HG03025 (cell line): ENCODE measurements at regions not wholly inside any gene's neighbourhood (a gene's known extent, or its start where the extent isn't known, plus 50 kb on each side); places are given as distances from the start of the nearest gene placed in this dataset.

ENCODE experiments used
- ATAC-seq: cut with Tn5 transposase; IDR thresholded peaks from one replicate; pipeline ENCODE4 v1.9.1; 2021; ENCODE audit warnings: mild to moderate bottlenecking, moderate library complexity; ENCODE audit not compliant: unreplicated experiment, low FRiP score

GRCh38 chr12:105910030-105910429 lies 228.7 kb downstream of the NUAK1 start:
- no peak for ATAC-seq

- no peak for ATAC-seq
Measured at GRCh38 chr12:105911966-105912365, 226.8 kb downstream of the NUAK1 start.

GRCh38 chr12:105912882-105913678 lies 225.7 kb downstream of the NUAK1 start:
- no peak for ATAC-seq

DNA sequence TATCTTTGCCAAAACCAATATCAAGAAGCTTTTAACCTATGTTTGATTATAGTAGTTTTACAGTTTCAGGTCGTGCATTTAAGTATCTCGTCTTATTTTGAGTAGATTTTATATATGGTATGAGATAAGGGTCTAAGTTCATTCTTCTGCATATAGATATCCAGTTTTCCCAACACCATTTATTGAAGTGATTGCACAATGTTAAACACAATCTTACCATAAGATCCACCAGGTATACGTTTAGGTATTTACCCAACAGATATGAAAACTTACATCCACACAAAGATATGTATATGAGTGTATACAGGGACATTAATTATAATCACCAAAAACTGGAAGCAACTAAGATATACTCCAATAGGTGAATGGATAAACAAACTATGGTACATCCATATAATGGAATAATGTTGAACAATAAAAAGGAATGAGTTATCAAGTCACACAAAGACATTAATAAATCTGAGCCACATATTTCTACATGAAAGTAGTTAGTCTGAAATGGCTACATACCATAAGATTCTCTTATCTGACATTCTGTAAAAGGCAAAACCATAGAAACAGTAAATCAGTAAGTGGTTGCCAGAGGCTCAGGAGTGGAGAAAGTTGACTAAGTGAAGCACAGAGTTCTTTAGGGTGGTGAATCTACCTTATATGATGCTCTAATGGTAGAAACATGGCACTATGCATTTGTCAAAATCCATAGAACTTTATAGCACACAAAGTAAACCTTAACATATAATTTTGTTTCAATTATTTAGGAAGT lies 222.6 kb downstream of the NUAK1 start:
- ATAC-seq: no peak

DNA sequence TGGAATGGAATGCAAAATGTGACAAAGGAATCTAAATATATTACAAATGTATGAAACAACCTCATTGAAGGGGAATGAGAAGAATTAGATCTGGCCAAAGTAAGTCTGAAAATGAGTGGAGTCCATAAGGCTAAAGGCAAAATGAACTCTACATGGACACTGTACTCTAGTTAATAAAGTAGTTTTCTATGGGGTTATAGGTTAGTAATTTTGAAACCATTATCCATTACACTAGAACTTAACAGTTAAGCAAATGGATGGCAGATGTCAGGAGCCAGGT lies 222.1 kb downstream of the NUAK1 start:
- no peak for ATAC-seq

GRCh38 chr12:105920161-105920684 lies 218.5 kb downstream of the NUAK1 start:
- ATAC-seq: no peak

DNA sequence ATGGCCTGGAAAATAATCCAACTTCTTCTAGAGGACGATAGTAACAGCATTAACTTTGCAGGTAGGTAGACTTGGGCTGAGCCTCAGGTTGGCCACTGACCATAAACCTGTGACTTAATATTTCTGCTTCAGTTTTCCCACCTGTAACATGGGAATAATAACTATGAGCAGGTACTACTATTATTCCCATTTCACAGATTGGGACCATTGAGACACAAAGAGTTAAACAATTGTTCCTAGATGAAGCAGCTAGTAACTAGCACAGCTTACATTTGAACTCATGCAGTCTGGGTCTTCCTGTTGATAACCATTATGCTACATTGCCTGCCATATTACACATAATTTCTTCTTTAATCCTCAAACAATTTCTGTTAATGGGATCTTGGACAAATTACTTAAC lies 217.7 kb downstream of the NUAK1 start:
- no peak for ATAC-seq

GRCh38 chr12:105921872-105922669 lies 216.7 kb downstream of the NUAK1 start:
- no peak for ATAC-seq

DNA sequence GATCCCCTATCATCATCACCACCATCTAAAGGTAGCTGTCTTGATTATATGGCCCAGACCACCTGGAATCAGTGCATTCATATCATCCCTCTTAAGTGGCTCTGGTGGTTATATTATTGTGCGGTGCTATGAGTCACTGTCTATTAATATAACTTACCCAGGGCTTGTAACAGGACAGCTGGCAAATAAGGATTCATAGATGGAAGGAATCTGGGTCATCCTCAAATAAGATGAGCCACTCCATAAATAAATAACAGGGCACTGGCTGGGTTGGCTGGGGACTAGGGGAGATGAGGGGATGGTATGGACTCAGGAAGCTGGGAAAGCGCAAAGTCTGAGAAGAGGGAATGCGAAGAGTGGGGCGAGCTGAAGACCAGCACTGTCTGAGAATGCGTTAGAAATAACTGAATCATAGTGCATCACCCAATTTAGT lies 216.1 kb downstream of the NUAK1 start:
- no peak for ATAC-seq

GRCh38 chr12:105924526-105925208 lies 214.1 kb downstream of the NUAK1 start:
- ATAC-seq: no peak

DNA sequence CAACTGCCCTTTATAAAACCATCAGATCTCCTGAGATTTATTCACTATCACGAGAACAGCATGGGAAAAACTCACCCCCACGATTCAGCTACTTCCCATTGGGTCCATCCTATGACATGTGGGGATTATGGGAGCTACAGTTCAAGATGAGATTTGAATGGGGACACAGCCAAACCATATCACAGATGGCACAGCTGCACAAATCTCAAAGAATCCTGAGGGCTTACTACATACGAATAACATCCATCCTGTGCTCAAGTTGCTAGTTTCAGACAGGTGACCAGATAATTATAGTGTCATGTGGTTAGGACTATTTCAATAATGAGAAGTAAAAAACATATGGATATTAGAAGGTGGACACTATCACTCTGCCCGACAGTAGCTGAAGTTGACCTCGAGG lies 211.2 kb downstream of the NUAK1 start:
- no peak for ATAC-seq

DNA sequence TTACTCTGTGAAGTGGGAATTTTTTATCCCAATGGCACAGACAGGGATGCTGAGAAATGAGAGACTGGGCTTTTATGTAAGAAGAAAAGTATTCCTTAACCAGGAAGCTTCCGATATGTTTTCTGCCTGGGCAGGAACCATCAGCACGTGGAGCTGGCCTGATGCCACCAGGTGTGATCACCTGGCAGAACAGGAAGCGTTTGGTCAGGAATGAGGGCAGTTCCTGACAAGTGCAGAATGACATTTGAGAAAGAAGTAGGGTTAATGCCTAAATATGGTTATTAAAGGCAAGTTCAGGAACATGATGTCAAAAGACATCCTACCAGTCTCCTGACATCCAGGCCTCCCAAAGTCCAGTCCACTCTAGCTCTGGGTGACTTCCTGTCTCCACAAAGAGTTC lies 210.3 kb downstream of the NUAK1 start:
- ATAC-seq: no peak

GRCh38 chr12:105929192-105929591 lies 209.6 kb downstream of the NUAK1 start:
- no peak for ATAC-seq

DNA sequence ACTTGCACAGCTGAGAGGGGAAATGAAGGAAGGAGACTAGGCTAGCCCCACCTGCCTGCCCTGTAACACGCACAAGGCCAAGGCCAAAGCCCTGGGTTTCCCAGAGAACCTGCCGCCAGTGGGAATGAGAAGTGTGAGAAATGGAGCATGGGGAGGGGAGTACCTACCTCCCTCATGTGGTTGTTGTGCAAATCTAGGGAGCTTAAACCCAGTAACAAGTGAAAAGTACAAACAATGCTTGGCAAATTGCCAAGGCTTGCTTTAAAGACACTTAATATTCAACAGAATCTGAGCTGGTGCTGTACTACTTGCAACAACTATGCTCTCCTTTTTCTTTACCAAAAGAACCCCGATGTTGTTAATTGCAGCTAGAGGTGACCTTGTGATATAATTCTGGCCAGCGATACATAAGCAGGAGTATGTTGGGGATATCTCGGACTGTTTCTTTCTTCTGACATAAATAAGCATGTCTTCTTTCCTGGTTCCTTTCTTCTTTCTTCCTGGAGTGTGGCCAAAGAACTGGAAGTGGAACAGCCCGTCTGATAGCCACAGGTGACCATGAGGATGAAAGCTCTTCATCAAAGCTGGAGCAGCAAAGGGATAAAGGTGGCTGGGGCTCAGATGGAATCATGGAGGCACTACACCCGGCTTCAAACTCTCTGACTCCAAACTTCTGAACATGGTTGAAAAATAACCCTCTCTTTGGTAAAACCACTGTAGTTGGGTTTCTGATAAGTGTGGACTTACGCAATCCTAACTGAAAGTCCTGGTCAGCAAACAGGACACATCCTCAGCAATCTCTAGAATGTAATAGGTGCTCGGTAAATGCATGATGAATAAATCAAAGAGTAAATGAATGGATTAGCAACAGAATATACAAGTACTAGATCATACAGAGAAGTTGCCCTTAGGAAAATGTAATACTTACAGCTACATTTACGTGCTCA lies 207.9 kb downstream of the NUAK1 start:
- ATAC-seq: no peak

DNA sequence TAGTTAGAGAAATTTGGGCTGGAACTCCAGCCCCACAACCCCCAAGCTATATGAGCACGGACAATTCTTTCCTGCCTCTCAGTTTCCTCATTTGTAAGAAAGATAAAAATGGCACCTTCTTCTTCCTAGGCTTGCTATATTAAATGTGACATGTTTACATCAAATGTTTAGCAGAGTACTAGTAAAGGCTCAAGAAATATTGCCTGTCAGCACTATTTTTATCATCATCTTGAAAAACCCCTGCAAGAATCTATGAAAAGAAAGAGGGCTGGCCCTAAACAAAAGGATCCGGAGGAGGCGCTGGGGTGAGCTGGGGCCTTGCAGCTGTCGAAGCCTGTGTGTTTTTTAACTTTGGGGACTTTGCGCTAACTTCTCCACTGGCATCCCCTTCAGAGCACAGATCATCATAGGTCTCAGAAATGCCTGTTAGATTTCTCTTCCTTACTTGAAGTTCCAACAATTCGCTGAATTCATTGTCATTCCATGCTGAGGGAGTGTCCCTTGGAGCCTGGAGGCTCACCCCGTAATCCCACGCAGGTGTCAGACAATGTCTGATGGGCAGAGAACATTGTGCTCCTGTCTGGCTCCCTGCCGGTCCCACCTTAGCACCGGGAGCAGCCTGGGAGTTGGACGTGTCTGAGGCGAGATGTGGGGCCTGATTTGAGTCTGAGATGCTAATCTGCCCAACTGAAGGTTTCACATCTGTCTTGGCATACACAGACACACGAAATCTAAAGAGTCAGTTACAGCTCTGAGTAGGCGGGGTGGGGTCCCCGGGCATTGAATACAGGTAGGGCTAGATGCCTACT lies 206.8 kb downstream of the NUAK1 start:
- no peak for ATAC-seq

- ATAC-seq: no peak
Measured at GRCh38 chr12:105933671-105934665, 204.8 kb downstream of the NUAK1 start.

- no peak for ATAC-seq
Measured at GRCh38 chr12:105935106-105935505, 203.6 kb downstream of the NUAK1 start.
